ENCODE measurements at regions not wholly inside any gene's neighbourhood (a gene's known extent, or its start where the extent isn't known, plus 50 kb on each side); places are given as distances from the start of the nearest gene placed in this dataset.

DNA sequence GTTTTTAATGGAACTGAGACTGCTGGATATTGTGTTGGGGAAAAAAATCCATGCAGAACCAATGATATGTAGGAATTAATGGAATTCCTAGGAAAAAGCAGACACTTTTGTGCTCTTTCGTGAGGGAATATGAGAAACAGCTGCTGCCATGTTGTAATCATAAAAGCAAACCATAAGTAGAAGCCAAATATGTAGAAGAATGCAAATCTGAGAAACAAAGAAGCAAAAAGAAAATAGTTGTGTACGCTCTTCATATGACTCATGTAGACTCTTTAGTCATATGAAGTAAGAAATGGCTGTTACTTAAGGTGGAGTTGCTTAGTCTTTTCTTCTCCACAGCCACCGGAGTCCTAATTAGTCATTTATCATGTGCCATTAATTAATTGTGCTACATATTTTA, 298.6 kb upstream of the ZNF717 start:
- Histone ChIP-seq H2BK12ac (ENCODE audit: low read depth, low read length) (no peak overlapping the region), H2AK5ac (ENCODE audit: low read depth, low read length) (no peak overlapping the region), H3K23me2 (ENCODE audit: low read depth, low read length) (no peaks in the 10 kb centered on the region), H3K4me1 (replicated peaks in 1 of 4; ENCODE audit: control insufficient read depth in 3 of 4, insufficient read depth in 4 of 4, low read length in 3 of 4) (no peaks in the 10 kb centered on the region), H3K4ac (replicated peaks; ENCODE audit: insufficient read length, low read depth, low read length) (no peak overlapping the region), H3K79me2 (ENCODE audit: control insufficient read depth in 1 of 2, insufficient read depth in 2 of 2, low read length in 2 of 2) (no peaks in the 10 kb centered on the region), H2BK15ac (ENCODE audit: low read length) (no peak overlapping the region), H2BK20ac (ENCODE audit: low read length) (no peak overlapping the region), H3K14ac (ENCODE audit: insufficient read length) (no peak overlapping the region), H4K91ac (replicated peaks; ENCODE audit: insufficient read length, low read length) (no peak overlapping the region), H3K56ac (replicated peaks; ENCODE audit: insufficient read length, low read depth, low read length) (no peak overlapping the region), H3K4me2 (ENCODE audit: insufficient read depth in 1 of 2, low read depth in 2 of 2, low read length in 2 of 2) (no peak overlapping the region), H2BK120ac (replicated peaks; ENCODE audit: low read depth, low read length) (no peak overlapping the region), H4K8ac (ENCODE audit: extremely low read depth, insufficient read depth, low read length) (no peak overlapping the region), H3K27me3 (replicated peaks in 1 of 4; ENCODE audit: control insufficient read depth in 3 of 4, extremely low read depth in 1 of 4, insufficient read depth in 3 of 4, low read length in 3 of 4) (no peaks in the 10 kb centered on the region), H3K36me3 (ENCODE audit: control insufficient read depth in 2 of 4, insufficient read depth in 4 of 4, low read length in 3 of 4) (no peaks in the 10 kb centered on the region), H4K20me1 (replicated peaks in 1 of 2; ENCODE audit: control insufficient read depth in 1 of 2, insufficient read depth in 2 of 2, low read length in 2 of 2) (no peaks in the 10 kb centered on the region), H3K9ac (replicated peaks in 1 of 4; ENCODE audit: extremely low read depth in 1 of 4, low read depth in 3 of 4, low read length in 3 of 4) (no peak overlapping the region), H4K5ac (ENCODE audit: insufficient read length, low read depth, low read length) (no peak overlapping the region), H3K18ac (ENCODE audit: extremely low read depth, low read length) (no peak overlapping the region), H2AFZ (ENCODE audit: low read length) (no peak overlapping the region), H3K23ac (ENCODE audit: insufficient read length) (no peak overlapping the region), H3K9me3 (ENCODE audit: insufficient read depth in 2 of 2, low read depth in 1 of 2, low read length in 1 of 2) (peaks cover 0 to 5% of the 10 kb centered on the region in 2 experiments; a peak in 1 of 4 replicates), H2BK5ac (ENCODE audit: low read depth, low read length) (no peak overlapping the region), H3K79me1 (ENCODE audit: low read depth, low read length) (no peaks in the 10 kb centered on the region), H3K4me3 (ENCODE audit: extremely low read depth in 1 of 4, insufficient read depth in 2 of 4, low read depth in 3 of 4, low read length in 4 of 4) (no peak overlapping the region), H3K27ac (ENCODE audit: low read depth, low read length) (no peak overlapping the region)
- CTCF ChIA-PET (ENCODE audit: partially characterized antibody), result interaction anchor here (1.0 to 1.5 kb wide), 2 partner anchors 7 to 11 kb away, joined by 3 to 4 read pairs; no protein-coding TSS in a partner anchor
- DNase-seq (ENCODE audit: low read depth in 1 of 2, low spot score in 2 of 2), result no peak
- TF ChIP-seq TEAD4 (IDR thresholded peaks at IDR 0.05; ENCODE audit: low read depth, low read length) (no peak), BRCA1 (IDR thresholded peaks at IDR 0.05; ENCODE audit: low read depth, low read length) (no peak), NRF1 (IDR thresholded peaks at IDR 0.05; ENCODE audit: low read depth, low read length) (no peak), RXRA (IDR thresholded peaks at IDR 0.05; ENCODE audit: insufficient read depth, low read depth, low read length) (no peak), SP4 (IDR thresholded peaks at IDR 0.05; ENCODE audit: low read length) (no peak), FOSL1 (IDR thresholded peaks at IDR 0.05; ENCODE audit: insufficient read depth, low read depth, low read length) (no peak), HDAC2 (IDR thresholded peaks at IDR 0.05; ENCODE audit: borderline replicate concordance in 1 of 2, low read depth in 2 of 2, low read length in 2 of 2) (no peak), SP1 (IDR thresholded peaks at IDR 0.05; ENCODE audit: low read depth, low read length) (no peak)
- TF ChIP-seq, protein P1, sequence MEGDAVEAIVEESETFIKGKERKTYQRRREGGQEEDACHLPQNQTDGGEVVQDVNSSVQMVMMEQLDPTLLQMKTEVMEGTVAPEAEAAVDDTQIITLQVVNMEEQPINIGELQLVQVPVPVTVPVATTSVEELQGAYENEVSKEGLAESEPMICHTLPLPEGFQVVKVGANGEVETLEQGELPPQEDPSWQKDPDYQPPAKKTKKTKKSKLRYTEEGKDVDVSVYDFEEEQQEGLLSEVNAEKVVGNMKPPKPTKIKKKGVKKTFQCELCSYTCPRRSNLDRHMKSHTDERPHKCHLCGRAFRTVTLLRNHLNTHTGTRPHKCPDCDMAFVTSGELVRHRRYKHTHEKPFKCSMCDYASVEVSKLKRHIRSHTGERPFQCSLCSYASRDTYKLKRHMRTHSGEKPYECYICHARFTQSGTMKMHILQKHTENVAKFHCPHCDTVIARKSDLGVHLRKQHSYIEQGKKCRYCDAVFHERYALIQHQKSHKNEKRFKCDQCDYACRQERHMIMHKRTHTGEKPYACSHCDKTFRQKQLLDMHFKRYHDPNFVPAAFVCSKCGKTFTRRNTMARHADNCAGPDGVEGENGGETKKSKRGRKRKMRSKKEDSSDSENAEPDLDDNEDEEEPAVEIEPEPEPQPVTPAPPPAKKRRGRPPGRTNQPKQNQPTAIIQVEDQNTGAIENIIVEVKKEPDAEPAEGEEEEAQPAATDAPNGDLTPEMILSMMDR (IDR thresholded peaks at IDR 0.05; ENCODE audit: control extremely low read depth in 1 of 3, insufficient read depth in 1 of 3, low read depth in 1 of 3, low read length in 3 of 3), result no peak
- POLR2A ChIA-PET (ENCODE audit: partially characterized antibody), result no interaction called here
- WGBS, 2 experiments (ENCODE audit: extremely low coverage in 1 of 2, insufficient coverage in 1 of 2, insufficient read length in 1 of 2, insufficient replicate concordance in 2 of 2, low coverage in 1 of 2, low lambda C conversion rate in 2 of 2, missing lambda C conversion rate in 1 of 2), result 95% methylated on average over 3 of the region's 3 CpGs; no CpG with 5 or more reads in 1 of the 2 experiments
- no peak for FAIRE-seq

Measured in H1 (cell line).